HG02798 (cell line): ENCODE measurements at regions not wholly inside any gene's neighbourhood (a gene's known extent, or its start where the extent isn't known, plus 50 kb on each side); places are given as distances from the start of the nearest gene placed in this dataset.
"Not testable (repeated sequence)": the region's sequence is repeated elsewhere in the genome, so short reads cannot be mapped to it uniquely, and the experiment has no call there.

Source experiments
- ATAC-seq: cut with Tn5 transposase; IDR thresholded peaks from one replicate; pipeline ENCODE4 v1.9.1; 2021; ENCODE audit warnings: mild to moderate bottlenecking; ENCODE audit not compliant: unreplicated experiment, poor library complexity

DNA sequence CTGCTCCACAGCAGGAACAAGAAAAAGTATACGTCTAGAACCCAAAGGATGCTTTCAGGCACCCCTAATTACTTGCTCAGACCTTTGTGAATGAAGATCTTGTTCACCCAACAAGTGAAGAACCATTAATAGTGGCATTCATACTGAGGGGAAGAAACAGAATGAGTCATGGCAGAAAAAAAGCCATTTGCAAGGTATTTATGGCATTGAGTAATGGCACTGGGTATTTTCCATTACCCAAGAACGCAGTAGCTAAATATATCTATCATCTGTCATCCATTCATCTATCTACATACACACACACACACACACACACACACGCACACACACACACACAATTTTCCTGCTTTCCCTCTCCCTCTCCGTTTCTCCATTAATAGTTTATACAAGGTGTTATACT lies 56.4 kb upstream of the XIRP2 start:
- ATAC-seq: no peak

DNA sequence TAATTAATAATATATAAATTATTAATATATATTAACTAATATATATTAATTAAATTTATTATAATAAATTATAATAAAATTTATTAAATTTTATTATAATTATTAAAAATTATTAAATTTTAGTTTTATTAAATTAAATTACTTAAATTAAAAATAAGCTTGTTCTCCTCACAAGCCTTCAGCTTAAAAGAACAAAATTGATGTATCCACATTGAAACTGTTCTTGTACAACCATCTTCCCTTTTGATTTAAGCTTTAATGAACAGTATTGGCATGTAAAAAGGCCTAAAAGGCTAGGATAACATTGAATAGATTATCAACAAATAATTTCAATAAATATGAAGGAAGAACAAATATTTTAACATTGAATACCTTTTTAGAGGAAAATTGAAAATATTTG lies 62.4 kb upstream of the XIRP2 start:
- ATAC-seq: no peak

DNA sequence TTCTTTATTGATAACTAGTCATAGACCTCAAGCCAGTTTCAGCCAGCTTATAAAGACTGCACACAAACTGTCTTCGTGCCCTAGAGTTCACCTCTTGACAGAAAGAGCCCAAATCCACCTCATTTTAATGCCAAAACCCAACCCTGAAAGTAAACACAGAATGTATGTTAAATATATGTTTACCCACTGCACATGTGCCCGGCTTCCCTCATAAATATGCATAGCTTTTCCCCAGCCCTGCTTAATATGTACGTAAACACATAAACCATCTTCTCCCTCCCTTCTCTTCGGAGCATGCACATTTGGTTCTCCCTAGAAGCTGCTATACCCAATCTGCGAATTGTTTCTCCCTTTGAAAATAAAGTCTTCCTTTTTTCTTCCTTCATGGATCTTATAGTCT lies 73.9 kb upstream of the XIRP2 start:
- ATAC-seq: no peak

DNA sequence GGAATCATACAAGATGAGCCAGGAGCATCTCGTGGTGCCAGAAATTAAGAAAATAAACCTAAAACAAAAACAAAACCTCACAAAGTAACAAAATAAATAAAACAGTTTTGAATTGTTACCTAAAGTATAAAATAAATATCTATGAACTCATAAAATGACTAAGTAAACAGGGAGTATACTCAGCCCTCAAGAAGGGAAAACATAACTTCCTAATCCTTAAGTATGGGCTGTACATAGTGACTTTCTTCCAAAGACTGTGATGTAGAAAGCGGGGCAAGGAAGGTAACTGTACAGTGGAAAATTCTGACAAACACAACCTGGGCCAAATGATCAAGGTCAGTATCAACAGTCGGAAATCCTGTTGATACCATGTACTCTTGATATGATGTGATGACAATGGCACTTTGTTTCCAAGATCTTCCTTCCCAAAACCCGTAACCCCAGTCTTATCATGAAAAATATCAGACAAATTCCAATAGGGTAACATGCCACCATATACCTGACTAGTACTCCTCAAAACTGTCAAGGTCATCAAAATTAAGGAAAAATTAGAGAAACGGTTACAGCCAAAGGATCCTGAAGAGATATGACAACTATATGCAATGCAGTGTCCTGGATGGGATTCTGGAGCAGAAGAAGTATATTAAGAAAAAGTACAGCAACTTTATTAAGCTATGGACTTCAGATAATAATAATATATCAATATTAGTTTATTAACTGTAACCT lies 76.0 kb upstream of the XIRP2 start:
- ATAC-seq: no peak

DNA sequence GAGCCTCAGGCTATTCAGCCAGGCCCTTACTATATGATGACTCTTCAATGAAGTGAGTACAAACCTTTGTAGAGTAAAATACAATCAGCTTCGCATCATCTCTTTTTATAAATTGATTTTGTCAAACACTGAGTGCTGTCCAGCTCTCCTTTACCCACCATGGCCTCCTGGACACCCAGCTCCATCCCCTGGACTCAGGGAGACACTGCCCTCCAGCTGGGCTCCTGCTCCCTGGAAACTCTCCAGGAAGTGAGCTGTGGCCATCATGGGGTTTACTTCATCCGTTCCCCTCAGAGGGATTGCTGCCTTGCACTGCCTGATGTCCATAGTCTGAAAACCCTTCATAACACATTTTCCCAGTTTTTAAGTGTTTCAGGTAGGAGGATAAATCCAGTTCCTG lies 82.5 kb upstream of the XIRP2 start:
- no peak for ATAC-seq

DNA sequence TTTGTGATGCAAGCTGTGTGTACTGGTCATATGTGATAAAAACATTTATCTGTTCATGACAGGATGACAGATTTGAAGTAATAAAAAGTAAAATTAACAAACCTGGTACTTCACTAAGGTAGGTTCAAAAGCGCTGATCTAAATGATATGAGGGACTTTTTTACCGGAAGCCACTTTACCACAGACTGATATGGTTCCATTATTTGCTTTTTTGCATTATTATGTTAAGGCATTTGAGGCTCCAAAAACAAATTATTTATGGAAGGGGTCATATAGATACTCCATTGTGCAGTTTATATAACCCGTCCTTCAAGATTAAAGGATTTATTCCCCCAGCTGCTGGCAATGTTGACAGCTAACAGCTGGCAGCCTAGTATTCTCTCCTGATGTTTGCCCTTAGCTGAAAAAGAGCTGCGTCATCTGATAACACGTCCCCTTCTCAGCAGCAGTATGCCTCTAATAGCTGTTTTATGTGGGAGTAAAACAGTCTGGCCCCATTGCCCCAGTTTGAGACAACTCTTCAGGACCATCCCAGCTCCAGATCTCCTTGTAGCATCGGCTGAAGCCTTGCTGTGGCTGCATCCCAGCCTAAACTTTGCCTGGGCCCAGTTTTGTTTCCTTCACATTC lies 84.8 kb upstream of the XIRP2 start:
- no peak for ATAC-seq

DNA sequence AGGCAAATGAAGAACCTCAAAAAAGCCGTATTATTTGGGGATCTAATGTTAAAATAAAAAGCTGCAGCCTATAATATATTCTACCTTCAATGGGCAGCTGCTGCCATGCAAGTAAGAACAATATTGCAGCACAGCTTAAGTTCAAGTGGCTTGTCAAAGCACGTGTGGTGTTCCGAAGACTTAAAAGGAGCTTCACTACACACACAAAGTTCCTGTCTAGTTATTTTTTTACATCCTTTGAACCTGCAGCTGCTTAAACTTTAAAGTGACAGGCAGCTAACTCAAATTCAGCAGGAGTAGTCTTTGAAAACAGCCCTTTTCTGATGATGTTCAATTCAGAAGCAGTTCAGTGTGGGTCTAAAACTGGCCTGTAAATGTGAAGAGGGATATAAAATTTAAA lies 85.8 kb upstream of the XIRP2 start:
- ATAC-seq: no peak

DNA sequence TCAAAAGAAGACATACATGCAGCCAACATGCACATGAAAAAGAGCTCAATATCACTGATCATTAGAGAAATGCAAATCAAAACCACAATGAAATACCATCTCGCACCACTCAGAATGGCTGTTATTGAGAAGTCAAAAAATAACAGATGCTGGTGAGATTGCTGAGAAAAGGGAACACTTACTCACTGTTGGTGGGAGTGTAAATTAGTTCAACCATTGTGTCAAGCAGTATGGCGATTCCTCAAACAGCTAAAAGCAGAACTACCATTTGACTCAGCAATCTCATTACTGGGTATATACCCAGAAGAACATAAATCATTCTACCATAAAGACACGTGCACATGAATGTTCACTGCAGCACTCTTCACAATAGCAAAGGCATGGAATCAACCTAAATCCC lies 95.5 kb upstream of the XIRP2 start:
- no peak for ATAC-seq

DNA sequence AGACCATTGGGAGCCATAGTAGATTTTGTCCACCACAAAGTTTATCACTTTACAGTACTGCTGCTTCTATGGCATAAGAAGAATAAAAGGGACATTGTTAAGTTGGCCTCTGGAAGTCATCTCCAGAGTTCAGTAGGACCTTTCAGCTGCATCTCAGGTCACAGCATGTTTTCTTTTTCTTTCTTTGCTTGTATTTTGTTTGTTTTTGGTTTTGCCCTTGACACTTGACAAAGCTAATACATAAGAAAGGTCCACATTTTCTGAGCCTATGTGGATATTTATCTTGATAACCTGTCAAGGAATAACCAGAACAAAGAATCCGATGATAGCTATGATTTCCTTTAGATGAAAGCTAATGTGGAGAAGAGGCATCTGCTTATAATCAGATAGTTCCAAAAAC lies 101.6 kb upstream of the XIRP2 start:
- no peak for ATAC-seq

DNA sequence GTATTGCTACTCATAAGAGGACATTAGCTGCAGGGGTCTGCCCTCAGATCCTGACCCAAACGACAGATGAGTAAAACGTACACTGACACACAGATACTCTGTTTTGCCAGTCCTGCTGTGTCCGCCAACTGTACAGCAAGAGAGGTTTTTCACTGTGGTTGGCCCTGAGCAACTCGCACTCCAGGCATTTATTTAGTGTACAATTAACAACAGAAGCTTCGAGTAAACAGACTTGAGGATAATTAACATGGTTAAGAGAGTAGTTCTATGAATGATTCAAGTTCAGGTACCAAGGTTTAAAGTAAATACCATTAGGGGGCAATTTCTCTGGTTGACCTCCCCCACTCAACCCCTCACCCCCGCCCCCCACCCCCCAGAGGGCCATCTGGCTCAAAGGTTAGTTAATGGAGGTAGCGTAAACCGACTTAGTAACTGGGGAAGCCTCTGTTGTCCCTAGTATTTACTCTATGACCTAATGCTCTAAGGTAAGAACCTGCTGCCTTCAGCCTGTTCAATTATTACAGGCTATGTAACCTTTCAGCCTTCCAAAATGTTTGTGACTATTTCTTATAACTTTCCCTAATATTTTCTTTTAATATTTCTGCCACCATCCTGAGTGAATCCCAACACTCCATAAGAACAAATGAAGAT lies 103.9 kb upstream of the XIRP2 start:
- ATAC-seq: no peak

DNA sequence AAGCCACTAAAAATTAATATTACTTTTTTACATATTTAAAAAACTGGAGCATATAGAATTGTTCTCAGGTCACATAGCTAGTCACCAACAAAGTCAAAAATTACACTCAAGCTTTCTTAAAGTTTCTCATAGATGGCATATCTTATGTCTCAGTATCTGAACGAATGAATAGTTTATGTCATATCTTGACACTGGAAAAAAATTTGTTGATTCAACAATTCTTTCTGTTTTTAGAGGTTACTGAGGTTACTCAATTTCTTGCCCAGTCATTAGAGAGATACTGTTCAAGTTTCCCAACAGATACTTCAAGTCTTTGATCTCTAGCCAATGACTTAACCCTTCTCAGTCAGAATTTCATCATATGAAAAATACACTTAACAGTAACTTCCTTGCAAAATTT lies 113.1 kb upstream of the XIRP2 start:
- no peak for ATAC-seq

DNA sequence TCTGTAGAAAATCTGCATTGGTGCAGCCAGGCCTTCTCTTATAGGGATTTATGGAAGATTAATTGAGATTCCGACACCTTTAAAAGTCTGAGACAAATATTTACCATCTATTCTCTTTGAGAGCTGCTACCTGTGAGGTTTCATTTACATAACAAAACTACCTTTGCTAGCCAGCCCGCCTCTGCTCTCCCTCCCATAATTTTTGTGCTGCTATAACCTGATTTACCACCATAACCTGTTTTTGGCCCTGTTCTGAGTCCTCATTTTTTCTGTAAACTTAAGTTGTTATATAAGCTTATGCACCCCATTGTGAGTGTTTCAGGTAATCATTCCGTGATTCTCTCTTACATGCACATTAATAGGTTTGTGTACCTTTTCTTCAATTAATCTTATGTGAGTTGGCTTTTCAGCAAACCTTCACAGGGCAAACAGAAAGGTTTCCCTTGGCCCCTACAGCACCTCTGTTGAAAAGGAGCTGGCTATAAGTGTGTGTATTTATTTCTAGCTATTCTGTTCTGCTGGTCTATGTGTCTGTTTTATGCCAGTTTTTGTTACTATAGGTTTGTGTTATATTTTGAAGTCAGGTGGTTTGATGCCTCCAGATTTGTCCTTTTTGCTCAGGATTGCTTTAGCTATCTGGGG lies 114.9 kb upstream of the XIRP2 start:
- no peak for ATAC-seq

DNA sequence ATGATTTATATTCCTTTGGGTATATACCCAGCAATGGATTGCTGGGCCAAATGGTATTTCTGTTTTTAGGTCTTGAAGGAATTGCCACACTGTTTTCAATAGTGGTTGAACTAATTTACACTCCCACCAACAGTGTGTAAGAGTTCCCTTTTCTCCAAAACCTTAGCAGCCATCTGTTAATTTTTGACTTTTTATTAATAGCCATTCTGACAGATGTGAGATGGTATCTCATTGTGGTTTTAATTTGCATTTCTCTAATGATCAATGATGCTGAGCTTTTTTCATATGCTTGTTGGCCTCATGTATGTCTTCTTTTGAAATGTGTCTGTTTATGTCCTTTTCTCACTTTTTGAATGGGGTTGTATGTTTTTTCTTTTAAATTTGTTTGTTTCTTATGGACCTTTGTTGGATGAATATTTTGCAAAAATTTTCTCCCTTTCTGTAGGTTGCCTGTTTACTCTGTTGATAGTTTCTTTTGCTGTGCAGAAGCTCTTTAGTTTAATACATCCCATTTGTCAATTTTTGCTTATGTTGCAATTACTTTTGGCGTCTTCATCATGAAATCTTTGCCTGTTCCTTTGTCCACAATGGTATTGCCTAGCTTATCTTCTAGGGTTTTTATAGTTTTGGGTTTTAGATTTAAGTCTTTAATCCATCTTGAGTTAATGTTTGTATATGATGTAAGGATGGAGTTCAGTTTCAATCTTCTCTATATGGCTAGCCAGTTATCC lies 119.7 kb upstream of the XIRP2 start:
- ATAC-seq: no peak

DNA sequence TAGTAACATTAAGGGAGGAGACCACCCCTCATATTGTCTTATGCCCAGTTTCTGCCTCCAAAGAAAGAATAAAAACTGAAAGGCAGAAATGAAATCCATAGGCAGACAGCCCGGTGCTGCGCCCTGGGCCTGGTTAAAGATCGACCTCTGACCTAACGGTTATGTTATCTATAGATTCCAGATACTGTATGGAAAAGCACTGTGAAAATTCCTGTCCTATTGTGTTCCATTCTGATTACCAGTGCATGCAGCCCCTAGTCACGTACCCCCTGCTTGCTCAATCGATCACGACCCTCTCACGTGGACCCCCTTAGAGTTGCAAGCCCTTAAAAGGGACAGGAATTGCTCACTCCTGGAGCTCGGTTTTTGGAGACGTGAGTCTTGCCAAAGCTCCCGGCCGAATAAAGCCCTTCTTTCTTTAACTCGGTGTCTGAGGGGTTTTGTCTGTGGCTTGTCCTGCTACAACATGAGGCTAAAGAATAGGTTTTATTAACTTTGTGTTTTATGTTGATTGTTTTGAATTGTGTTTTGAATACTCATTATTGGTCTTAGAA lies 121.4 kb upstream of the XIRP2 start:
- not testable (repeated sequence) for ATAC-seq

DNA sequence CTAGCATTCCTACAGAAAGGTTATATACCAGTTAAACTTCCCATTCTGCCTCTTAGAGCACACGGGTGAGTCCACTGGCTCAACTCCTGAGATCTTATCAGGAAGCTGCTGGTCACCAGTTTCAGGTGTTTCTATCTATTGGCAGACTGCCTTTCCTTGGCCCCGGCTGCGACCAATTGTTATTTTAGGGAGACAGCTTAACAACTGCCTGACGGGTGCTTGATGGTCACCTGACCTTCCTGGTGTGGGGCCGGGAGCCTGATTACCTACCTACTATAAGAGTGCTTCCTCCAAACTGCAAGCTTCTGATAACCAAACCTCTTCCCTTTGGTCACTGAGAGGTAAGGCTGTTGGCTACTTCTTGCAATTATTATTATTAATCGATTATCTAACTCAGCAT lies 122.1 kb upstream of the XIRP2 start:
- ATAC-seq: no peak

DNA sequence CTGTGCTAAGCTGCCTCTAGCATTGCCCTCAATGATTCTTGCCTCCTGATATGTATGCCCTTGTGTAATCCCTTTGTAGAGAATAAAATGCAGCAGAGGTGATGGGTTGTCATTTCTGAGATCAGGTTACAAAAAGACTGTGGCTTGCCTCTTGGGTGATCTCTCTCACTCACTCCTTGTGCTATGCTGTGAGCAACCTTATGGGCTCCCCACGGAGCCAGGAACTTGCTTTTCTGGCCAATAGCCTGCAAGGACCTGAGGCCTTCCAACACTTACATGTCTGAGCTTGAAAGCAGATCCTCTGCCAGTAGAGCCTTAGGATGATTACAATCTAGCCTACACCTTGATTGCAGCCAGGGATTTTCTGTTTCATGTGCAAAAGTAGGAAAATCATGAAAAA lies 123.1 kb upstream of the XIRP2 start:
- ATAC-seq: no peak

DNA sequence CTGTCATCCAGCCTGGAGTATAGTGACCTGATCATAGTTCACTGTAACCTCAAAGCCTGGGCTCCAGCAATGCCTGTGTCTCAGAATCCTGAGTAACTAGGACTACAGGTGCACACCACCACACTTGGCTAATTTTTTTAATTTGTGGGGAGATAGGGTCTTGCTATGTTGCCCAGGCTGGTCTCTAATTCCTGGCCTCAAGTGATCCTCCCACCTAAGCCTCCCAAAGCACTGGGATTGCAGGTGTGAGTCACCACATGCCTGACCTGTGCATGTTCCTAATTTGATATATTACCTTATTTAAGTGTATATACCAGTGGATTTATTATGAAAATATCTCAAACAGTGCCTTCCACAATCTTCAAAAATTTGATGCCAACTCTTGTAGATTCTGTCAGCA lies 123.6 kb upstream of the XIRP2 start:
- no peak for ATAC-seq

DNA sequence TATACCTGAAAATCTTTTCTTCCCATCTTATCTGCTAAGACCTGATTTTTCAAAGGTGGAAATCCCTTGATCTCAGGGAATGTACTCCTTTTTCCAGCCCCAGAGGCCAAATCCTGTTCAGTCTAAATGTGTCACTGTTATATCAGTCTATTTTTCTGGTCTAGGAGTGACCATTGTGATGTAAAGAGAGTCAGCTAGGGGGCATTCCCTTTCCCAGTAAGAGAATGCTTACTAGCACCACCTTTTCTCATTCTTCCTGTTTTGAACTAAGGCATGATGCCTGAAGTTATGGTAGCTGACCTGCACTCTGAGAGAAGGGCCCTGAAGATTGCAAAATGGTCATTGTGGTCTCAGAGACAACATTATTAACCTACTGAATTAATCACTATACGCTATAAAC lies 124.1 kb upstream of the XIRP2 start:
- no peak for ATAC-seq

DNA sequence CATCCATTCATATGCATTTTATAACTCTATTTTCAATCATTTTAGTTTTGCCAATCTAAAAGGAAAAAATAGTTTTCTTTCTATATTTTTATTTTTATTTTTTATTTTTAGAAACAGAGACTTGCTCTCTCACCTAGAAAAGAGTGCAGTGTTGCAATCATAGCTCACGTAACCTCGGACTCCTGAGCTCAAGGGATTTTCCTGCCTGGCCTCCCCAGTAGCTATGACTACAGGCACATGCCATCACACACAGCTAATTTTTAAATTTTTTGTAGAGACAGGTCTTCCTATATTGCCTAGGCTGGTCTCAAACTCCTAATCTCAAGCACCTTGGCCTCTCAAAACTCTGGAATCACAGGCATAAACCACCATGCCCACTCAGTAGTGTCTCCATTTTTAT lies 125.5 kb upstream of the XIRP2 start:
- no peak for ATAC-seq

DNA sequence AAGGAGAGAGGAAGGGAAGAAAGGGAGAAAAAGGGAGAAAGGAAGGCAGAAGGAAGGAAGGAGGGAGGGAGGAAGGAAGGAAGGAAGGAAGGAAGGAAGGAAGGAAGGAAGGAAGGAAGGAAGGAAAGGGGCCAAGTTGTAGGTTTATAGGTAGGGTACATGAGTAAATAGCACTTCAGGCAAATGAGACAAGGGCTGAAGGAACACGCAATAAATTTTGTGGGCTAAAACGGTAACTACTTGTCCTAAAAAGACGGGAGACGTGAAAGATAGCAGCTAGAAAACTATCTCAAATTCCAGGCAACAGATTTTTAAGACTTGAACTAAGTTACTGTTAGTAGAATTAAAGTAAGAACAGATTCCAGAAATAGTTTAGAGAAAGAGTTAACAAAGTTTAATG lies 129.3 kb upstream of the XIRP2 start:
- no peak for ATAC-seq
